ENCODE measurements at regions not wholly inside any gene's neighbourhood (a gene's known extent, or its start where the extent isn't known, plus 50 kb on each side); places are given as distances from the start of the nearest gene placed in this dataset.

- no peak overlapping the region for H3K27ac ChIP-seq (ENCODE audit: low read length)
- H3K9ac ChIP-seq (ENCODE audit: low read length) = no peak overlapping the region
- BruUV-seq (replicated peaks) = no TSS peak
- POLR2A ChIA-PET (ENCODE audit: unreplicated experiment) = no interaction called here
- intact Hi-C loops (cut with micrococcal nuclease) = no loop called here
- DNase-seq (no peak), ATAC-seq (no peak)
- CTCF ChIA-PET = no interaction called here
- no peaks in the 10 kb centered on the region for H4K20me1 ChIP-seq (ENCODE audit: low read length)
- no peak overlapping the region for H2AFZ ChIP-seq (ENCODE audit: low read length)
- no peaks in the 10 kb centered on the region for H3K27me3 ChIP-seq (ENCODE audit: low read length)
- no peaks in the 10 kb centered on the region for H3K9me2 ChIP-seq (replicated peaks; ENCODE audit: low read length)
- no peaks in the 10 kb centered on the region for H3K4me1 ChIP-seq (ENCODE audit: insufficient read depth, low read length)
- no peak overlapping the region for H3K4me3 ChIP-seq (ENCODE audit: low read length)
- H3K9me3 ChIP-seq (ENCODE audit: low read length) = no peaks in the 10 kb centered on the region
- H3F3A ChIP-seq (ENCODE audit: low read length, unreplicated experiment) = no peaks in the 10 kb centered on the region
- no peaks in the 10 kb centered on the region for H3K36me3 ChIP-seq (ENCODE audit: low read depth, low read length)
- no peak overlapping the region for H3K4me2 ChIP-seq (ENCODE audit: low read length)
- H3K79me2 ChIP-seq (ENCODE audit: low read length) = no peaks in the 10 kb centered on the region
- TF ChIP-seq EZH2phosphoT487 (IDR thresholded peaks at IDR 0.05; ENCODE audit: borderline replicate concordance, low read length) = no peak
- TF ChIP-seq, protein P1, sequence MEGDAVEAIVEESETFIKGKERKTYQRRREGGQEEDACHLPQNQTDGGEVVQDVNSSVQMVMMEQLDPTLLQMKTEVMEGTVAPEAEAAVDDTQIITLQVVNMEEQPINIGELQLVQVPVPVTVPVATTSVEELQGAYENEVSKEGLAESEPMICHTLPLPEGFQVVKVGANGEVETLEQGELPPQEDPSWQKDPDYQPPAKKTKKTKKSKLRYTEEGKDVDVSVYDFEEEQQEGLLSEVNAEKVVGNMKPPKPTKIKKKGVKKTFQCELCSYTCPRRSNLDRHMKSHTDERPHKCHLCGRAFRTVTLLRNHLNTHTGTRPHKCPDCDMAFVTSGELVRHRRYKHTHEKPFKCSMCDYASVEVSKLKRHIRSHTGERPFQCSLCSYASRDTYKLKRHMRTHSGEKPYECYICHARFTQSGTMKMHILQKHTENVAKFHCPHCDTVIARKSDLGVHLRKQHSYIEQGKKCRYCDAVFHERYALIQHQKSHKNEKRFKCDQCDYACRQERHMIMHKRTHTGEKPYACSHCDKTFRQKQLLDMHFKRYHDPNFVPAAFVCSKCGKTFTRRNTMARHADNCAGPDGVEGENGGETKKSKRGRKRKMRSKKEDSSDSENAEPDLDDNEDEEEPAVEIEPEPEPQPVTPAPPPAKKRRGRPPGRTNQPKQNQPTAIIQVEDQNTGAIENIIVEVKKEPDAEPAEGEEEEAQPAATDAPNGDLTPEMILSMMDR (conservative IDR thresholded peaks at IDR 0.05; ENCODE audit: low read depth, low read length) = no peak
- no peak for TF ChIP-seq EZH2 (IDR thresholded peaks at IDR 0.05; ENCODE audit: low read length, unreplicated experiment)
Observed at GRCh38 chr2:173462892-173463840, 108.5 kb downstream of the CDCA7 start.

- POLR2A ChIA-PET (ENCODE audit: unreplicated experiment) = no interaction called here
- BruUV-seq (replicated peaks) = no TSS peak
- intact Hi-C loops (cut with micrococcal nuclease) = no loop called here
Observed at GRCh38 chr2:173463846-173464245, 109.2 kb downstream of the CDCA7 start.

More at GRCh38 chr2:173463846-173464245, 109.2 kb downstream of the CDCA7 start:
- H4K20me1 ChIP-seq (ENCODE audit: low read length) = no peaks in the 10 kb centered on the region
- no peaks in the 10 kb centered on the region for H3K27me3 ChIP-seq (ENCODE audit: low read length)
- DNase-seq = no peak
- TF ChIP-seq, protein P1 (conservative IDR thresholded peaks at IDR 0.05; ENCODE audit: low read depth, low read length) = no peak
- no peak for TF ChIP-seq EZH2 (IDR thresholded peaks at IDR 0.05; ENCODE audit: low read length, unreplicated experiment)
- no peak for TF ChIP-seq EZH2phosphoT487 (IDR thresholded peaks at IDR 0.05; ENCODE audit: borderline replicate concordance, low read length)
- no peak overlapping the region for H3K9ac ChIP-seq (ENCODE audit: low read length)
- H3K9me2 ChIP-seq (replicated peaks; ENCODE audit: low read length) = no peaks in the 10 kb centered on the region
- CTCF ChIA-PET = no interaction called here
- H2AFZ ChIP-seq (ENCODE audit: low read length) = no peak overlapping the region
- no peaks in the 10 kb centered on the region for H3F3A ChIP-seq (ENCODE audit: low read length, unreplicated experiment)
- no peaks in the 10 kb centered on the region for H3K36me3 ChIP-seq (ENCODE audit: low read depth, low read length)
- no peak overlapping the region for H3K27ac ChIP-seq (ENCODE audit: low read length)
- H3K4me3 ChIP-seq (ENCODE audit: low read length) = no peak overlapping the region
- no peaks in the 10 kb centered on the region for H3K4me1 ChIP-seq (ENCODE audit: insufficient read depth, low read length)
- no peak for ATAC-seq
- no peak overlapping the region for H3K4me2 ChIP-seq (ENCODE audit: low read length)
- no peaks in the 10 kb centered on the region for H3K9me3 ChIP-seq (ENCODE audit: low read length)
- H3K79me2 ChIP-seq (ENCODE audit: low read length) = no peaks in the 10 kb centered on the region

All from PC-3 (cell line).